HG02642 (cell line): ENCODE measurements at regions not wholly inside any gene's neighbourhood (a gene's known extent, or its start where the extent isn't known, plus 50 kb on each side); places are given as distances from the start of the nearest gene placed in this dataset.

Experiments used
- ATAC-seq: cut with Tn5 transposase; IDR thresholded peaks from one replicate; pipeline ENCODE4 v1.9.1; 2021; ENCODE audit warnings: mild to moderate bottlenecking; ENCODE audit not compliant: unreplicated experiment, poor library complexity

GRCh38 chr1:106944721-106945120 is 111.8 kb upstream of the PRMT6 start:
- ATAC-seq = no peak

GRCh38 chr1:106952776-106953175 is 103.7 kb upstream of the PRMT6 start:
- no peak for ATAC-seq

GRCh38 chr1:106954661-106955229 is 101.7 kb upstream of the PRMT6 start:
- no peak for ATAC-seq

GRCh38 chr1:106956721-106957120 is 99.8 kb upstream of the PRMT6 start:
- ATAC-seq = no peak

- ATAC-seq = no peak
These were observed 98.7 kb upstream of the PRMT6 start for GRCh38 chr1:106957795-106958194.

- no peak for ATAC-seq
These were observed 96.1 kb upstream of the PRMT6 start for GRCh38 chr1:106960412-106960811.

GRCh38 chr1:106961646-106962045 is 94.8 kb upstream of the PRMT6 start:
- ATAC-seq = no peak

- no peak for ATAC-seq
These were observed 93.9 kb upstream of the PRMT6 start for GRCh38 chr1:106962591-106962990.

GRCh38 chr1:106964495-106964894 is 92.0 kb upstream of the PRMT6 start:
- ATAC-seq = no peak

GRCh38 chr1:106968644-106969043 is 87.8 kb upstream of the PRMT6 start:
- no peak for ATAC-seq

- no peak for ATAC-seq
These were observed 86.7 kb upstream of the PRMT6 start for GRCh38 chr1:106969731-106970130.

GRCh38 chr1:106972074-106972473 is 84.4 kb upstream of the PRMT6 start:
- ATAC-seq = no peak

- no peak for ATAC-seq
These were observed 80.5 kb upstream of the PRMT6 start for GRCh38 chr1:106975944-106976343.

- ATAC-seq = no peak
These were observed 77.8 kb upstream of the PRMT6 start for GRCh38 chr1:106978477-106979322.

- no peak for ATAC-seq
These were observed 77.1 kb upstream of the PRMT6 start for GRCh38 chr1:106979371-106979770.

- no peak for ATAC-seq
These were observed 76.4 kb upstream of the PRMT6 start for GRCh38 chr1:106980121-106980520.

- ATAC-seq = no peak
These were observed 71.7 kb upstream of the PRMT6 start for GRCh38 chr1:106984801-106985200.

GRCh38 chr1:106986603-106987002 is 69.9 kb upstream of the PRMT6 start:
- no peak for ATAC-seq

GRCh38 chr1:106995970-106996369 is 60.5 kb upstream of the PRMT6 start:
- peak; percentile 88 for ATAC-seq

GRCh38 chr1:106998431-106999002 is 58.0 kb upstream of the PRMT6 start:
- no peak for ATAC-seq

GRCh38 chr1:107000902-107001301 is 55.6 kb upstream of the PRMT6 start:
- ATAC-seq = no peak

GRCh38 chr1:107003972-107004371 is 52.5 kb upstream of the PRMT6 start:
- ATAC-seq = no peak
